Esophagus muscularis mucosa (tissue), 4 donors: ENCODE measurements at regions not wholly inside any gene's neighbourhood (a gene's known extent, or its start where the extent isn't known, plus 50 kb on each side); places are given as distances from the start of the nearest gene placed in this dataset.

Experiments
- CTCF ChIP-seq, 3 experiments: fragments of 200-600 bp in 2 of 3; fragments of 450-650 bp in 1 of 3; sonication (generic) in 2 of 3; IDR thresholded peaks; one replicate each; pipeline ENCODE4 v1.5.1; 2017 to 2019; ENCODE audit warnings: antibody characterized with exemption in 3 of 3, mild to moderate bottlenecking in 2 of 3, moderate library complexity in 1 of 3
- EP300 ChIP-seq: sonication (generic); formaldehyde crosslinking; IDR thresholded peaks from one replicate; pipeline ENCODE4 v1.6.1; 2017; ENCODE audit warnings: antibody characterized with exemption
- POLR2A ChIP-seq: fragments of 450-650 bp; IDR thresholded peaks from one replicate; pipeline ENCODE4 v1.6.1; 2017; ENCODE audit warnings: antibody characterized with exemption, moderate library complexity, mild to moderate bottlenecking, low read depth

- TF ChIP-seq CTCF (IDR thresholded peaks at IDR 0.05) (no peak), EP300 (no peak), POLR2A (no peak)
Measured at GRCh38 chr6:105609375-105609991, 206.6 kb upstream of the PREP start.
